Lower leg skin (tissue), 3 donors: ENCODE measurements at regions not wholly inside any gene's neighbourhood (a gene's known extent, or its start where the extent isn't known, plus 50 kb on each side); places are given as distances from the start of the nearest gene placed in this dataset.

ENCODE experiments used
- POLR2A ChIP-seq, 2 donors: fragments of 450-650 bp; IDR thresholded peaks; one replicate each; pipeline ENCODE4 v1.6.1; 2016 to 2017; ENCODE audit warnings: antibody characterized with exemption in 2 of 2, mild to moderate bottlenecking in 1 of 2, moderate library complexity in 1 of 2
- TF ChIP-seq, protein P1 (sequence below), 3 donors: fragments of 450-650 bp; IDR thresholded peaks; one replicate each; pipeline ENCODE4 v1.5.1; 2016; ENCODE audit warnings: antibody characterized with exemption in 3 of 3, mild to moderate bottlenecking in 3 of 3, moderate library complexity in 2 of 3

- TF ChIP-seq, protein P1, sequence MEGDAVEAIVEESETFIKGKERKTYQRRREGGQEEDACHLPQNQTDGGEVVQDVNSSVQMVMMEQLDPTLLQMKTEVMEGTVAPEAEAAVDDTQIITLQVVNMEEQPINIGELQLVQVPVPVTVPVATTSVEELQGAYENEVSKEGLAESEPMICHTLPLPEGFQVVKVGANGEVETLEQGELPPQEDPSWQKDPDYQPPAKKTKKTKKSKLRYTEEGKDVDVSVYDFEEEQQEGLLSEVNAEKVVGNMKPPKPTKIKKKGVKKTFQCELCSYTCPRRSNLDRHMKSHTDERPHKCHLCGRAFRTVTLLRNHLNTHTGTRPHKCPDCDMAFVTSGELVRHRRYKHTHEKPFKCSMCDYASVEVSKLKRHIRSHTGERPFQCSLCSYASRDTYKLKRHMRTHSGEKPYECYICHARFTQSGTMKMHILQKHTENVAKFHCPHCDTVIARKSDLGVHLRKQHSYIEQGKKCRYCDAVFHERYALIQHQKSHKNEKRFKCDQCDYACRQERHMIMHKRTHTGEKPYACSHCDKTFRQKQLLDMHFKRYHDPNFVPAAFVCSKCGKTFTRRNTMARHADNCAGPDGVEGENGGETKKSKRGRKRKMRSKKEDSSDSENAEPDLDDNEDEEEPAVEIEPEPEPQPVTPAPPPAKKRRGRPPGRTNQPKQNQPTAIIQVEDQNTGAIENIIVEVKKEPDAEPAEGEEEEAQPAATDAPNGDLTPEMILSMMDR (IDR thresholded peaks at IDR 0.05): no peak
- no peak for TF ChIP-seq POLR2A (IDR thresholded peaks at IDR 0.05)
Observed at GRCh38 chr1:90544356-90544755, 172.7 kb downstream of the BARHL2 start.
